ENCODE measurements at regions not wholly inside any gene's neighbourhood (a gene's known extent, or its start where the extent isn't known, plus 50 kb on each side); places are given as distances from the start of the nearest gene placed in this dataset.

- H3K36me3 Mint-ChIP-seq (ENCODE audit: insufficient read depth): no peaks in the 10 kb centered on the region
- no peak overlapping the region for H3K4me3 Mint-ChIP-seq (ENCODE audit: low read depth)
- DNase-seq (ENCODE audit: low spot score, unreplicated experiment): no peak
- H3K27ac Mint-ChIP-seq: no peak overlapping the region
- H3K27me3 Mint-ChIP-seq: peaks cover 6% of the 10 kb centered on the region
- H3K9me3 Mint-ChIP-seq (ENCODE audit: low read depth): no peaks in the 10 kb centered on the region
- H3K4me1 Mint-ChIP-seq (ENCODE audit: low read depth): peaks cover 1% of the 10 kb centered on the region
- TF ChIP-seq CTCF (IDR thresholded peaks at IDR 0.05; ENCODE audit: unreplicated experiment): no peak
Observed at GRCh38 chr20:40397467-40397866, 291.6 kb downstream of the MAFB start.

GRCh38 chr20:40393197-40394079, 295.6 kb downstream of the MAFB start:
- TF ChIP-seq CTCF (IDR thresholded peaks at IDR 0.05; ENCODE audit: unreplicated experiment): no peak
- H3K36me3 Mint-ChIP-seq (ENCODE audit: insufficient read depth): no peaks in the 10 kb centered on the region
- no peaks in the 10 kb centered on the region for H3K9me3 Mint-ChIP-seq (ENCODE audit: low read depth)
- H3K4me1 Mint-ChIP-seq (ENCODE audit: low read depth): peaks cover 1% of the 10 kb centered on the region
- no peak for DNase-seq (ENCODE audit: low spot score, unreplicated experiment)
- peaks cover 6% of the 10 kb centered on the region for H3K27me3 Mint-ChIP-seq
- no peak overlapping the region for H3K4me3 Mint-ChIP-seq (ENCODE audit: low read depth)
- no peak overlapping the region for H3K27ac Mint-ChIP-seq

DNA sequence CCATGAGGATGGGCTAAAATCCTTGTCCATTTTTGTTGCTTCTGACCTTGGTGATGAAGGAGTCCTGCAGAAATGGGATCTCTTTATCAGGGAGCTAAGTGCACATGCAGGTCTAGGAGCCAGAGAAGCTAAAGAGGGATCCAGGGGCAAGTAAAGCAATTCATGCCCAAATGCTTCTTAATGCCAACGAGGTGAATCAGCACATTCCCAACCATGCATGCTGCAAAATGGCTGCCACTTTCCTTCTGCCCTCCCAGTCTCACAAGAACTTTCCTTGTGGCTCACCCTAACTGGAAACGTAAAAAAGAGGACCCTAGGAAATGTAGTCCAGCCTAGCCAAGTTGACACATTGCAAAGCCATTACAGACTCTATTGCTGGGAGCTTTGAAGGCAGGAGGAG, 298.4 kb downstream of the MAFB start:
- Mint-ChIP-seq H3K4me1 (ENCODE audit: low read depth) (no peaks in the 10 kb centered on the region), H3K36me3 (ENCODE audit: insufficient read depth) (no peaks in the 10 kb centered on the region), H3K4me3 (ENCODE audit: low read depth) (no peak overlapping the region), H3K9me3 (ENCODE audit: low read depth) (peaks cover 3% of the 10 kb centered on the region), H3K27me3 (peaks cover 3% of the 10 kb centered on the region), H3K27ac (no peak overlapping the region)
- DNase-seq (ENCODE audit: low spot score, unreplicated experiment): no peak
- no peak for TF ChIP-seq CTCF (IDR thresholded peaks at IDR 0.05; ENCODE audit: unreplicated experiment)

GRCh38 chr20:40370800-40371199, 318.2 kb downstream of the MAFB start:
- TF ChIP-seq CTCF (IDR thresholded peaks at IDR 0.05; ENCODE audit: unreplicated experiment): no peak
- Mint-ChIP-seq H3K27ac (no peak overlapping the region), H3K9me3 (ENCODE audit: low read depth) (peaks cover 9% of the 10 kb centered on the region), H3K4me3 (ENCODE audit: low read depth) (no peak overlapping the region), H3K36me3 (ENCODE audit: insufficient read depth) (no peaks in the 10 kb centered on the region), H3K27me3 (no peaks in the 10 kb centered on the region), H3K4me1 (ENCODE audit: low read depth) (no peaks in the 10 kb centered on the region)
- DNase-seq (ENCODE audit: low spot score, unreplicated experiment): no peak

DNA sequence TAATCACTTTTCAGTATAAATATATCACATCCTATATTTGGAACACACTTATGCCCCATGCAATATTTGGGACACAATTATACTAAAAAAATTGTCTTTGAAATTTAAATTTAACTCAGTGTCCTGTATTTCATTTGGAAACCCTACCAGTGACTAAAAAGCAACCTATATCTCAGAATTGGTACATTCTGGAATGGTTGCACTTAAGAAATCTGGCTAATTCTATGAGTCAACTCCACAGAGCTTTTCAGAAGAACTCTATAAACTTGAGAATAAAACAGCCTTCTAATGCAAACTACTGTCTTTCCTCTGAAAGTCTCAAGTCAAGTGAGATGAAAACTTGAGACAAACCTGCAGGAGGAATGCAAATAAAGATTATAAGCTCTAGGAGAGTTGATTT, 320.2 kb downstream of the MAFB start:
- H3K4me3 Mint-ChIP-seq (ENCODE audit: low read depth): no peak overlapping the region
- peaks cover 6% of the 10 kb centered on the region for H3K27me3 Mint-ChIP-seq
- no peak for DNase-seq (ENCODE audit: low spot score, unreplicated experiment)
- no peak overlapping the region for H3K27ac Mint-ChIP-seq
- no peak for TF ChIP-seq CTCF (IDR thresholded peaks at IDR 0.05; ENCODE audit: unreplicated experiment)
- H3K36me3 Mint-ChIP-seq (ENCODE audit: insufficient read depth): no peaks in the 10 kb centered on the region
- H3K4me1 Mint-ChIP-seq (ENCODE audit: low read depth): no peaks in the 10 kb centered on the region
- H3K9me3 Mint-ChIP-seq (ENCODE audit: low read depth): no peaks in the 10 kb centered on the region

Data from progenitor cell of endocrine pancreas (in vitro differentiated cells).